OCI-LY7 (cell line): ENCODE measurements at regions not wholly inside any gene's neighbourhood (a gene's known extent, or its start where the extent isn't known, plus 50 kb on each side); places are given as distances from the start of the nearest gene placed in this dataset.

Experiments used
- BruUV-seq: library from RNA; stranded (reverse); fragments of 400-500 nt; replicated peaks from 2 replicates; lab custom pipeline; 2021; lab: Mats Ljungman, UMichigan
- CTCF ChIA-PET: fragments of 300-600 bp; sonication (Branson Sonifier 250); formaldehyde crosslinking; loops from one replicate; lab custom pipeline; 2022; ENCODE audit warnings: antibody characterized with exemption; ENCODE audit not compliant: unreplicated experiment; lab: Charles Lee
- POLR2A ChIA-PET: fragments of 300-600 bp; sonication (Branson Sonifier 250); formaldehyde crosslinking; loops from one replicate; lab custom pipeline; 2022; ENCODE audit warnings: antibody characterized with exemption; lab: Charles Lee
- DNase-seq: peaks from one replicate; pipeline ENCODE4 v3.0.0-alpha.2; 2015; ENCODE audit warnings: low spot score
- H2AFZ ChIP-seq: fragments of 200-600 bp; sonication (generic), shearing (Covaris generic); 2 replicates; pipeline ENCODE4 v1.6.1; 2014; ENCODE audit warnings: mild to moderate bottlenecking, antibody characterized with exemption, low read length, moderate library complexity
- H3K27ac ChIP-seq: fragments of 200-600 bp; sonication (generic); 2 replicates; pipeline ENCODE4 v1.5.1; 2014; ENCODE audit warnings: mixed run types, low read depth, mild to moderate bottlenecking, moderate library complexity, low read length, inconsistent platforms; ENCODE audit not compliant: poor library complexity, severe bottlenecking
- H3K36me3 ChIP-seq: fragments of 200-600 bp; sonication (generic); 2 replicates; pipeline ENCODE4 v1.6.1; 2014; ENCODE audit warnings: mild to moderate bottlenecking, antibody characterized with exemption, low read length, moderate library complexity, mixed read lengths; ENCODE audit not compliant: insufficient read depth
- H3K4me1 ChIP-seq: fragments of 200-600 bp; sonication (generic); 2 replicates; pipeline ENCODE4 v1.5.1; 2014; ENCODE audit warnings: mild to moderate bottlenecking, low read length; ENCODE audit not compliant: insufficient read depth, poor library complexity, severe bottlenecking
- H3K4me2 ChIP-seq: fragments of 200-600 bp; sonication (generic); 2 replicates; pipeline ENCODE4 v1.6.1; 2014; ENCODE audit warnings: mild to moderate bottlenecking, low read length
- H3K4me3 ChIP-seq: fragments of 200-600 bp; sonication (generic); 2 replicates; pipeline ENCODE4 v1.5.1; 2014; ENCODE audit warnings: mild to moderate bottlenecking, low read depth, low read length; ENCODE audit not compliant: poor library complexity, severe bottlenecking
- H3K79me2 ChIP-seq: fragments of 200-600 bp; sonication (generic); 2 replicates; pipeline ENCODE4 v1.6.1; 2016; ENCODE audit warnings: low read depth, mild to moderate bottlenecking, low read length, moderate library complexity, mixed read lengths; ENCODE audit not compliant: insufficient read depth
- H3K9me2 ChIP-seq: fragments of 200-600 bp; sonication (generic); 2 replicates; pipeline ENCODE4 v1.6.1; 2016; ENCODE audit warnings: mild to moderate bottlenecking, low read length, mixed read lengths; ENCODE audit not compliant: insufficient read depth
- H3K9me3 ChIP-seq: fragments of 200-600 bp; sonication (generic); 2 replicates; pipeline ENCODE4 v1.6.1; 2014; ENCODE audit warnings: mild to moderate bottlenecking, mixed run types, low read length, mixed read lengths
- H4K20me1 ChIP-seq: fragments of 200-600 bp; sonication (generic); 2 replicates; pipeline ENCODE4 v1.6.1; 2014; ENCODE audit warnings: mild to moderate bottlenecking, antibody characterized with exemption, low read length, moderate library complexity, mixed read lengths; ENCODE audit not compliant: insufficient read depth
- EZH2phosphoT487 ChIP-seq: fragments of 200-600 bp; sonication (generic); IDR thresholded peaks from 2 replicates; pipeline ENCODE4 v1.6.1; 2018; ENCODE audit warnings: low read depth, borderline replicate concordance, mild to moderate bottlenecking, mixed run types, antibody characterized with exemption, low read length, moderate library complexity, mixed read lengths
- intact Hi-C: fragments of 100-400 bp; cut with micrococcal nuclease; formaldehyde crosslinking; loops from one replicate; pipeline ENCODE4 v1.10.0; 2022; ENCODE audit not compliant: unreplicated experiment
- TF ChIP-seq, protein P1 (sequence below): fragments of 200-600 bp; sonication (generic); conservative IDR thresholded peaks from 2 replicates; pipeline ENCODE4 v1.5.1; 2014; ENCODE audit warnings: mild to moderate bottlenecking, antibody characterized with exemption, low read length, moderate library complexity, mixed read lengths

DNA sequence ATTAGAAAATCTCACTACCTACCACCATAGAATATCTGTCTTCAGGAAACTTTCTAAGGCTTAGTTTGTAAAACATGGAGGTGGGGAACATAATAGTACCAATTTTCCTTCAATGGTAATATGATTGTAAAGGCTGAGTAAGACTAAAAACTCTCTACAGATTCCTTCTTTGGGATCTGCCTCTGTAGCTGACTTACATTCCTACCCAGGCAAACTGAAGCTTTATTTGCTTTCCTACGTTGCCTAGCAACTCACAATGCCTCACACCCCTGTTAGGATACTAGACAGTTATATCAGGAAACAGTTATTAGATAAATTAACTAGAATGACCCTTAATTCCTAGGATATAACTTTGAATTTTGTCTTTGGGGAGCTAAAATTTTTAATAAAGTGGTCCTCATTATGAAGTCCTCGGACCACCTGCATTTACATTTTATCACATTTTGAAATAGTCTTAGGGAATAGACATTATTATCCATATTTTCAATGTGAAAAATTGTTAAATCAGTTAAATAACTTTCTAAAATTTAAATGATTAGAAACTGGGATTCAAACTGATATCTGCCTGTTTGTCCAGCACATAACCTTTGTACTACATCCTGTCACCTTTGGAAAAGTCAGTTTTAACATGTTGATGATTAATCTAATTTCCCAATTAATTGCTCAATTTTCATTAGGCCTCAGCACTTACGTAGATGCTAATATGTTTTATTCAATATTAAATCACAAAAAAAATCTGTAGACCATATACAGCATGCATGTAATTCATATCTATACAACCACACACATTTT, 591.4 kb downstream of the RNF144B start:
- BruUV-seq: no TSS peak
- no peak overlapping the region for H3K4me2 ChIP-seq

DNA sequence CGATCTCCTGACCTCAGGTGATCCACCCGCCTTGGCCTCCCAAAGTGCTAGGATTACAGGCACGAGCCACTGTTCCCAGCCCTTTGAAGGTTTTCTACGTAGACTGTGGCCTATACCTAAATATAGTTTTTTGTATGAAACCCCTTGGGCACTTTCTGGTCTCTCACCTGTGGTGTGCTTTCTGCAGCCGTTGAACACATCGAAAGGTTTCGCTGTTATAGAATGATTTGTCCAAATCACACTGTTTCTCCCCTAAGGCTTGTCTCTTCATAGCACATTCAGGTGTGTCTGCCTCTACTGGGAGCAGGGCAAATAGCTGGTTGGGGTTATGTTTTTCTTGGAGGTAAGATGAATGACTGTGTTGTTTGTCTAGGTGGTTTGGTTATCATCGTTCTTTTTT, 597.9 kb downstream of the RNF144B start:
- ChIA-PET CTCF (no interaction called here), POLR2A (no interaction called here)
- H4K20me1 ChIP-seq: no peaks in the 10 kb centered on the region
- BruUV-seq: no TSS peak
- no peak overlapping the region for H3K27ac ChIP-seq
- no peak overlapping the region for H3K4me2 ChIP-seq
- DNase-seq: no peak
- no peaks in the 10 kb centered on the region for H3K79me2 ChIP-seq
- intact Hi-C loops: no loop called here
- no peak overlapping the region for H3K4me3 ChIP-seq
- H2AFZ ChIP-seq: no peak overlapping the region
- no peaks in the 10 kb centered on the region for H3K9me3 ChIP-seq
- TF ChIP-seq, protein P1, sequence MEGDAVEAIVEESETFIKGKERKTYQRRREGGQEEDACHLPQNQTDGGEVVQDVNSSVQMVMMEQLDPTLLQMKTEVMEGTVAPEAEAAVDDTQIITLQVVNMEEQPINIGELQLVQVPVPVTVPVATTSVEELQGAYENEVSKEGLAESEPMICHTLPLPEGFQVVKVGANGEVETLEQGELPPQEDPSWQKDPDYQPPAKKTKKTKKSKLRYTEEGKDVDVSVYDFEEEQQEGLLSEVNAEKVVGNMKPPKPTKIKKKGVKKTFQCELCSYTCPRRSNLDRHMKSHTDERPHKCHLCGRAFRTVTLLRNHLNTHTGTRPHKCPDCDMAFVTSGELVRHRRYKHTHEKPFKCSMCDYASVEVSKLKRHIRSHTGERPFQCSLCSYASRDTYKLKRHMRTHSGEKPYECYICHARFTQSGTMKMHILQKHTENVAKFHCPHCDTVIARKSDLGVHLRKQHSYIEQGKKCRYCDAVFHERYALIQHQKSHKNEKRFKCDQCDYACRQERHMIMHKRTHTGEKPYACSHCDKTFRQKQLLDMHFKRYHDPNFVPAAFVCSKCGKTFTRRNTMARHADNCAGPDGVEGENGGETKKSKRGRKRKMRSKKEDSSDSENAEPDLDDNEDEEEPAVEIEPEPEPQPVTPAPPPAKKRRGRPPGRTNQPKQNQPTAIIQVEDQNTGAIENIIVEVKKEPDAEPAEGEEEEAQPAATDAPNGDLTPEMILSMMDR: no peak
- no peaks in the 10 kb centered on the region for H3K36me3 ChIP-seq
- no peaks in the 10 kb centered on the region for H3K9me2 ChIP-seq
- no peaks in the 10 kb centered on the region for H3K4me1 ChIP-seq

More for the DNA sequence above, 591.4 kb downstream of the RNF144B start:
- Histone ChIP-seq H3K36me3 (no peaks in the 10 kb centered on the region), H3K9me2 (no peaks in the 10 kb centered on the region), H4K20me1 (no peaks in the 10 kb centered on the region), H3K4me1 (no peaks in the 10 kb centered on the region), H3K4me3 (no peak overlapping the region), H3K9me3 (no peaks in the 10 kb centered on the region), H3K79me2 (no peaks in the 10 kb centered on the region), H2AFZ (no peak overlapping the region), H3K27ac (no peak overlapping the region)
- no peak for TF ChIP-seq EZH2phosphoT487
- TF ChIP-seq, protein P1: no peak
- CTCF ChIA-PET: no interaction called here
- intact Hi-C loops: no loop called here
- POLR2A ChIA-PET: interaction anchor here (0.6 kb wide), 1 partner anchor 453 kb away, joined by 4 read pairs; no protein-coding TSS in a partner anchor
- no peak for DNase-seq

DNA sequence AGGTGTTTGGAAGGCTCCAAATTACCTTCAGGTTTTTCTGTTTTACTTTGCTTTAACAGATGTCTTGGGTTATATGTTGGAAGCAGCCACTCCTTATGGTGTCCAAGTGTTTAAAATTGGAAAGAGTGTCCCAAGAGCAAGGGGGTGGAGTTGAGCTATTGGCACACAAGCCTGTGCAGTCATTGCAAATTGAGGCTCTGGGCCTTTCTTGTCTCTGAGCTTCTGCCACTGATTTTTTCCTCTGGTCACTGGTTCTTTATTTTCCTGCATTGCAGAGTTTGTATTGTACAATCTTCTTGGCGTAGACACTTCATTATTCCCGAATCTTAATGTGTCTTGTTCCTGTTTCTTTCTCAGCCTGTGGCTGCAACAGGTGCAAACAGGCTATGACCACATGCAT, 598.8 kb downstream of the RNF144B start:
- intact Hi-C loops: no loop called here
- H3K9me2 ChIP-seq: no peaks in the 10 kb centered on the region
- no peaks in the 10 kb centered on the region for H3K36me3 ChIP-seq
- H3K27ac ChIP-seq: no peak overlapping the region
- CTCF ChIA-PET: no interaction called here
- no peak for DNase-seq
- H3K4me1 ChIP-seq: no peaks in the 10 kb centered on the region
- no TSS peak for BruUV-seq
- no peaks in the 10 kb centered on the region for H3K9me3 ChIP-seq
- H3K79me2 ChIP-seq: no peaks in the 10 kb centered on the region
- no peak overlapping the region for H3K4me3 ChIP-seq
- H3K4me2 ChIP-seq: no peak overlapping the region
- TF ChIP-seq, protein P1: no peak
- TF ChIP-seq EZH2phosphoT487: no peak
- H2AFZ ChIP-seq: no peak overlapping the region
- POLR2A ChIA-PET: interaction anchor here (0.9 kb wide), 1 partner anchor 15 kb away, joined by 3 read pairs; no protein-coding TSS in a partner anchor
- no peaks in the 10 kb centered on the region for H4K20me1 ChIP-seq
